ENCODE measurements at regions not wholly inside any gene's neighbourhood (a gene's known extent, or its start where the extent isn't known, plus 50 kb on each side); places are given as distances from the start of the nearest gene placed in this dataset.

- no peaks in the 10 kb centered on the region for H4K20me1 ChIP-seq (ENCODE audit: insufficient read depth, poor library complexity, severe bottlenecking)
- H3K36me3 ChIP-seq (replicated peaks; ENCODE audit: insufficient read depth, low read depth), result no peaks in the 10 kb centered on the region
- TF ChIP-seq CTCF (IDR thresholded peaks at IDR 0.05; ENCODE audit: poor library complexity) (no peak), EZH2 (IDR thresholded peaks at IDR 0.05; ENCODE audit: borderline replicate concordance) (no peak), EZH2phosphoT487 (IDR thresholded peaks at IDR 0.05; ENCODE audit: low read depth, severe bottlenecking, unreplicated experiment) (no peak)
- no peak for DNase-seq (ENCODE audit: low spot score)
- H3K4me2 ChIP-seq, result no peak overlapping the region
- 85% methylated on average over 19 of the region's 19 CpGs for WGBS (ENCODE audit: low lambda C conversion rate, missing lambda C conversion rate)
- H2AFZ ChIP-seq, result no peak overlapping the region
- H3K27me3 ChIP-seq, result no peaks in the 10 kb centered on the region
- H3K27ac ChIP-seq, result no peak overlapping the region
- no peaks in the 10 kb centered on the region for H3K9me3 ChIP-seq (ENCODE audit: low read depth)
- H3K4me3 ChIP-seq, result no peak overlapping the region
- H3K4me1 ChIP-seq (ENCODE audit: insufficient read depth), result no peaks in the 10 kb centered on the region
- no peaks in the 10 kb centered on the region for H3K79me2 ChIP-seq
- H3K9me2 ChIP-seq (replicated peaks; ENCODE audit: insufficient read depth), result no peaks in the 10 kb centered on the region
Measured at GRCh38 chr6:170162775-170163404, 128.0 kb downstream of the DLL1 start.

DNA sequence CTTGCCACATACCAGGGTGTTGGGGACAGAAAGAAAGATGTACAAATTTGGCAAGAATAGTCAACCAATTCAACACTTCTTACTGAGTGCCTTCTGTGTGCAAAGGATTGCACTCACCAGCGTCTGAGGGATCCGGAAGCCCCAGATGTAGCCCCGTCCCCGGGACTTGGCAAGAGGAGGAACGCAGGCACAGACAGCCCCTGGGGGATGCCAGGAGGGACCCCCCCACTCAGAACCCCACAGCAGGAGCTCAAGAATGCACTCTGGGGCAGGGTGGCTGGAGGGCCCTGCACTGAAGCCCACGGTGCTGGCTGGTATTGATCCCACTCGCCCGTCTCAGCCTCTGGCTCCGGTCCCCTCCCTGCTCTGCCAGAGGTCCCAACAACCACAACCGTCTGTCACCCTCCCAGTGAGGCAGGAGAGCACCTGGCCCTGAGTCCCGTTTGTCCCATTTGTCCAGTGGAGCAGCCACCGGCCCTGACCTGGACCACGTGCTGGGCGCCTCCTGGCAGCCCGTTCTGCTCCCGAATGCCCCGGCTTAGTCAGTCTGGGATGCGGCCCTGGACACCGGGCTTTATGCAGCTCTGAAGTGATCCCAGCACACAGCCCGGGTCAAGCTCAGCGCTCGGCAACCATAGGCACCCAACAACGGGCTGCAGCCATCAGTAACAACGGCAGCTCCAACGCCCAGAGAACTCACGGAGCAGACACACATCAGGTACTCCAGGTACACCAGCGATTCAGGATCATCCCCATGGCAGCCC lies 128.7 kb downstream of the DLL1 start:
- TF ChIP-seq EZH2phosphoT487 (IDR thresholded peaks at IDR 0.05; ENCODE audit: low read depth, severe bottlenecking, unreplicated experiment) (no peak), EZH2 (IDR thresholded peaks at IDR 0.05; ENCODE audit: borderline replicate concordance) (no peak), CTCF (IDR thresholded peaks at IDR 0.05; ENCODE audit: poor library complexity) (no peak)
- no peak for DNase-seq (ENCODE audit: low spot score)
- WGBS (ENCODE audit: low lambda C conversion rate, missing lambda C conversion rate), result 97% methylated on average over 27 of the region's 27 CpGs

GRCh38 chr6:170160628-170161611 lies 130.0 kb downstream of the DLL1 start:
- H3K4me2 ChIP-seq, result no peak overlapping the region
- WGBS (ENCODE audit: low lambda C conversion rate, missing lambda C conversion rate), result 92% methylated on average over 27 of the region's 27 CpGs
- H3K27ac ChIP-seq, result no peak overlapping the region

More for the DNA sequence above, 128.7 kb downstream of the DLL1 start:
- H3K9me2 ChIP-seq (replicated peaks; ENCODE audit: insufficient read depth), result no peaks in the 10 kb centered on the region
- no peaks in the 10 kb centered on the region for H3K27me3 ChIP-seq
- no peaks in the 10 kb centered on the region for H3K79me2 ChIP-seq
- H3K4me2 ChIP-seq, result no peak overlapping the region
- H3K4me3 ChIP-seq, result no peak overlapping the region
- no peaks in the 10 kb centered on the region for H3K36me3 ChIP-seq (replicated peaks; ENCODE audit: insufficient read depth, low read depth)
- no peak overlapping the region for H2AFZ ChIP-seq
- no peak overlapping the region for H3K27ac ChIP-seq
- H3K9me3 ChIP-seq (ENCODE audit: low read depth), result no peaks in the 10 kb centered on the region
- no peaks in the 10 kb centered on the region for H4K20me1 ChIP-seq (ENCODE audit: insufficient read depth, poor library complexity, severe bottlenecking)
- H3K4me1 ChIP-seq (ENCODE audit: insufficient read depth), result no peaks in the 10 kb centered on the region

More at GRCh38 chr6:170160628-170161611, 130.0 kb downstream of the DLL1 start:
- Histone ChIP-seq H4K20me1 (ENCODE audit: insufficient read depth, poor library complexity, severe bottlenecking) (no peaks in the 10 kb centered on the region), H3K79me2 (no peaks in the 10 kb centered on the region), H3K4me3 (no peak overlapping the region), H3K9me3 (ENCODE audit: low read depth) (no peaks in the 10 kb centered on the region), H3K27me3 (no peaks in the 10 kb centered on the region), H3K9me2 (replicated peaks; ENCODE audit: insufficient read depth) (no peaks in the 10 kb centered on the region), H3K36me3 (replicated peaks; ENCODE audit: insufficient read depth, low read depth) (no peaks in the 10 kb centered on the region), H2AFZ (no peak overlapping the region), H3K4me1 (ENCODE audit: insufficient read depth) (no peaks in the 10 kb centered on the region)
- DNase-seq (ENCODE audit: low spot score), result no peak
- TF ChIP-seq EZH2 (IDR thresholded peaks at IDR 0.05; ENCODE audit: borderline replicate concordance) (no peak), EZH2phosphoT487 (IDR thresholded peaks at IDR 0.05; ENCODE audit: low read depth, severe bottlenecking, unreplicated experiment) (no peak), CTCF (IDR thresholded peaks at IDR 0.05; ENCODE audit: poor library complexity) (no peak)
